ENCODE measurements at regions not wholly inside any gene's neighbourhood (a gene's known extent, or its start where the extent isn't known, plus 50 kb on each side); places are given as distances from the start of the nearest gene placed in this dataset.

- WGBS (ENCODE audit: extremely low coverage, insufficient read length, low lambda C conversion rate) = no CpG with 5 or more reads among the region's 8 CpGs
These were observed 94.2 kb upstream of the RBBP6 start for GRCh38 chr16:24445216-24445615.

More at GRCh38 chr16:24445216-24445615, 94.2 kb upstream of the RBBP6 start:
- H3K23me2 ChIP-seq (ENCODE audit: insufficient read length, low read depth, low read length, poor library complexity, severe bottlenecking) = no peaks in the 10 kb centered on the region
- no peaks in the 10 kb centered on the region; the same call in 1 of the 2 replicates for H3K27me3 Mint-ChIP-seq (ENCODE audit: low read depth)
- H3K36me3 Mint-ChIP-seq (ENCODE audit: insufficient read depth in 1 of 3, low read depth in 3 of 3) = peaks cover 6 to 13% (median 9%) of the 10 kb centered on the region in 3 experiments; a peak in 5 of 7 replicates
- H4K5ac ChIP-seq (ENCODE audit: insufficient read length, low read depth, low read length) = no peak overlapping the region
- H3K4me2 ChIP-seq (ENCODE audit: insufficient read depth, insufficient read length, low read length) = no peak overlapping the region
- no peak overlapping the region for H3K27ac Mint-ChIP-seq
- H3K4me1 ChIP-seq (ENCODE audit: insufficient read depth, low read length) = no peaks in the 10 kb centered on the region
- H2AK5ac ChIP-seq (ENCODE audit: insufficient read length, low read length) = no peak overlapping the region
- no peak overlapping the region for H3K14ac ChIP-seq (ENCODE audit: insufficient read depth, low read length)
- no peak overlapping the region for H2BK5ac ChIP-seq (ENCODE audit: insufficient read length, low read length)
- H4K91ac ChIP-seq (ENCODE audit: insufficient read length, low read depth, low read length) = no peak overlapping the region
- H2AFZ ChIP-seq (ENCODE audit: low read length) = no peak overlapping the region
- H3K9me3 ChIP-seq (ENCODE audit: control insufficient read depth, low read depth, low read length) = peaks cover 7% of the 10 kb centered on the region
- H3K79me2 ChIP-seq (ENCODE audit: insufficient read depth, low read length) = no peaks in the 10 kb centered on the region
- no peak overlapping the region for H2BK12ac ChIP-seq (ENCODE audit: insufficient read length, low read depth, low read length)
- H3K27me3 ChIP-seq (ENCODE audit: insufficient read depth, low read length) = no peaks in the 10 kb centered on the region
- peaks cover 0 to 2% of the 10 kb centered on the region in 2 experiments; a peak in 2 of 4 replicates for H3K4me1 Mint-ChIP-seq
- no peak overlapping the region for H2BK20ac ChIP-seq (ENCODE audit: low read depth, low read length, poor library complexity, severe bottlenecking)
- no peak overlapping the region for H3K4ac ChIP-seq (ENCODE audit: low read depth, low read length)
- no peak overlapping the region for H3K9ac ChIP-seq (ENCODE audit: extremely low read depth, insufficient read length, low read length)
- no peak for DNase-seq
- no peak overlapping the region for H3T11ph ChIP-seq (ENCODE audit: low read length)
- H2BK120ac ChIP-seq (ENCODE audit: low read depth, low read length, poor library complexity, severe bottlenecking) = no peak overlapping the region
- H3K18ac ChIP-seq (ENCODE audit: insufficient read length, low read depth, low read length) = no peak overlapping the region
- no peaks in the 10 kb centered on the region for H3K79me1 ChIP-seq (ENCODE audit: insufficient read depth, low read depth, low read length, poor library complexity, severe bottlenecking)
- no peak for TF ChIP-seq CTCF (conservative IDR thresholded peaks at IDR 0.05)
- H3K9me3 Mint-ChIP-seq = peaks cover 20 to 22% of the 10 kb centered on the region in 2 experiments
- no peak overlapping the region for H3K4me3 Mint-ChIP-seq
- no peak overlapping the region for H3K27ac ChIP-seq (ENCODE audit: insufficient read length, low read depth, low read length)
- H2BK15ac ChIP-seq (ENCODE audit: low read depth, low read length) = no peak overlapping the region
- no peak overlapping the region for H4K8ac ChIP-seq (replicated peaks; ENCODE audit: insufficient read length, low read depth, low read length)
- H3K56ac ChIP-seq (ENCODE audit: insufficient read length, low read depth, low read length) = no peak overlapping the region
- H3K23ac ChIP-seq (ENCODE audit: insufficient read length, low read depth, low read length) = no peak overlapping the region
- H4K20me1 ChIP-seq (ENCODE audit: control insufficient read depth, insufficient read depth, insufficient read length) = no peaks in the 10 kb centered on the region
